Activated naive CD8-positive, alpha-beta T cell treated with anti-CD3 and anti-CD28 coated beads, Interleukin-2, amount 10 ng/mL, durations not matched to agents 7 days and 5 days (primary cell): ENCODE measurements at regions not wholly inside any gene's neighbourhood (a gene's known extent, or its start where the extent isn't known, plus 50 kb on each side); places are given as distances from the start of the nearest gene placed in this dataset.
A peak's percentile ranks its signal among the peaks of the same experiment; 100 is the strongest.

ENCODE experiments used
- ATAC-seq: fragments of 150-1000 bp; cut with Tn5 transposase; one replicate; pipeline ENCODE4 v1.10.0; 2021; ENCODE audit warnings: low read depth, moderate library complexity
- POLR2A ChIA-PET: fragments of 350-600 bp; sonication (Branson Sonifier 250); formaldehyde crosslinking; loops from one replicate; lab custom pipeline; 2021; ENCODE audit warnings: antibody characterized with exemption; lab: Charles Lee
- DNase-seq: peaks from one replicate; pipeline ENCODE4 v3.0.0; 2021
- H3K27ac Mint-ChIP-seq: one replicate; pipeline ENCODE4 v1.8.0; 2022; ENCODE audit warnings: mild to moderate bottlenecking, mixed read lengths
- H3K27me3 Mint-ChIP-seq: one replicate; pipeline ENCODE4 v1.8.0; 2022; ENCODE audit warnings: mild to moderate bottlenecking, moderate library complexity, mixed read lengths
- H3K36me3 Mint-ChIP-seq: one replicate; pipeline ENCODE4 v1.8.0; 2021; ENCODE audit warnings: mild to moderate bottlenecking, mixed read lengths
- H3K4me1 Mint-ChIP-seq: one replicate; pipeline ENCODE4 v1.8.0; 2021; ENCODE audit warnings: mixed read lengths
- H3K4me3 Mint-ChIP-seq: one replicate; pipeline ENCODE4 v1.8.0; 2022; ENCODE audit warnings: mild to moderate bottlenecking, moderate library complexity, mixed read lengths
- H3K9me3 Mint-ChIP-seq: one replicate; pipeline ENCODE4 v1.8.0; 2021; ENCODE audit warnings: mixed read lengths

GRCh38 chrX:134733591-134733990, 63.4 kb downstream of the PABIR2 start:
- Mint-ChIP-seq H3K27me3 (peaks cover 10% of the 10 kb centered on the region), H3K36me3 (no peaks in the 10 kb centered on the region), H3K27ac (no peak overlapping the region), H3K4me3 (no peak overlapping the region), H3K9me3 (no peaks in the 10 kb centered on the region), H3K4me1 (no peaks in the 10 kb centered on the region)
- POLR2A ChIA-PET: no interaction called here
- DNase-seq (no peak), ATAC-seq (no peak)

DNA sequence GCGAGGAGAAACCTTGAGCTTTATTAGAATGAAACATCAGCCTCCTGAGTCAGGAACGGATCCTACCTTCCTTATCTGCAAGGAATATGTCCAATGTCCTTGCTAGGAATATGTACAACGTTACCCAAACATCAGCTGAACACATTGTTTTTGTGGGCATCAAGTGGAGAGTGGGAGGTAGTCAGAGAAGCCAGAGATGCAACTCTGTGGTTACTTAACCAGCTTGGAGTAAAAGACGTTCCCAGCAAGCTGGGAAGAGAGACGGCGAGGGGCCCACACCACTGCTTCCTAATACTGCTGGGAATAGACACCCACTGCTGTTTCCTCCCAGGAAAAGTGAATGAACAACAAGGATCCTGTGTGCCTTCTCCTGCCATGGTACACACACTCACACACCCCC, 64.3 kb downstream of the PABIR2 start:
- no peak overlapping the region for H3K4me3 Mint-ChIP-seq
- no peak for ATAC-seq
- H3K27ac Mint-ChIP-seq: no peak overlapping the region
- peaks cover 7% of the 10 kb centered on the region for H3K27me3 Mint-ChIP-seq
- H3K36me3 Mint-ChIP-seq: no peaks in the 10 kb centered on the region
- H3K4me1 Mint-ChIP-seq: no peaks in the 10 kb centered on the region
- DNase-seq: no peak
- POLR2A ChIA-PET: no interaction called here
- no peaks in the 10 kb centered on the region for H3K9me3 Mint-ChIP-seq

GRCh38 chrX:134732152-134732551, 64.9 kb downstream of the PABIR2 start:
- no peak for DNase-seq
- POLR2A ChIA-PET: no interaction called here
- no peak for ATAC-seq
- H3K9me3 Mint-ChIP-seq: no peaks in the 10 kb centered on the region
- H3K36me3 Mint-ChIP-seq: no peaks in the 10 kb centered on the region
- no peak overlapping the region for H3K27ac Mint-ChIP-seq
- peaks cover 7% of the 10 kb centered on the region for H3K27me3 Mint-ChIP-seq
- no peak overlapping the region for H3K4me3 Mint-ChIP-seq
- H3K4me1 Mint-ChIP-seq: no peaks in the 10 kb centered on the region

- H3K4me3 Mint-ChIP-seq: no peak overlapping the region
- H3K36me3 Mint-ChIP-seq: no peaks in the 10 kb centered on the region
- no peak for DNase-seq
- H3K9me3 Mint-ChIP-seq: no peaks in the 10 kb centered on the region
- H3K27me3 Mint-ChIP-seq: peaks cover 2% of the 10 kb centered on the region
- no peak for ATAC-seq
- H3K27ac Mint-ChIP-seq: no peak overlapping the region
- POLR2A ChIA-PET: no interaction called here
- no peaks in the 10 kb centered on the region for H3K4me1 Mint-ChIP-seq
Measured at GRCh38 chrX:134727363-134727762, 69.1 kb upstream of the PLAC1 start.

DNA sequence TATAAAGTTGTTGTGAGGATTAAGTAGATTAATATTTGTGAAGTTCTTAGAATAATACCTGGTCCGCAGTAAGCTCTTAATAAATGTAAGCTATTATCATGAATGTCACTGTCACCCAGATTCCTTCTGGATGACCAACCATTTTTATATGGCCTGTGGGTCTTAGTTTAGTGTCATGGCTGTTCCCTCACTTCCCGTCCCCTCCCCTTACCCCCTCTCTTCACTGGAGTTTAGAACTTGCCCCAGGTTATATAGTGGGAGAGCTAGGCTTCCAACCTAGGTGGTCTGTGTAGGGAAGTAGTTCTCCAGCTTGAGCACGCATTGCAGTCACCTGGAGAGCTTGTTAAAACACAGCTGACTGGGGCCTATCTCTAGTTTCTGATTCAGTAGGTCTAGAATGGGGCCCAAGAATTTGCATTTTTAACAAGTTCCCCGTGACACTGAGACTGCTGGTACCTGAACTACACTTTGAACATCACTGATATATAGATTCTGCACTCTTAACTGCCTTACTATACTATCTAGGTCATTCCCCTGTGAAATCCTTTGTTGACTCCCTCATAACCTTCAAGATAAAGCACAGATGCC, 66.9 kb upstream of the PLAC1 start:
- Mint-ChIP-seq H3K36me3 (peaks cover 3% of the 10 kb centered on the region), H3K27ac (no peak overlapping the region), H3K4me3 (no peak overlapping the region), H3K9me3 (no peaks in the 10 kb centered on the region), H3K4me1 (no peaks in the 10 kb centered on the region), H3K27me3 (peaks cover 2% of the 10 kb centered on the region)
- no peak for ATAC-seq
- no peak for DNase-seq
- POLR2A ChIA-PET: no interaction called here

GRCh38 chrX:134721766-134722532, 63.7 kb upstream of the PLAC1 start:
- POLR2A ChIA-PET: no interaction called here
- H3K27ac Mint-ChIP-seq: no peak overlapping the region
- no peak overlapping the region for H3K4me3 Mint-ChIP-seq
- ATAC-seq (no peak), DNase-seq (no peak)
- H3K4me1 Mint-ChIP-seq: peaks cover 12% of the 10 kb centered on the region
- no peaks in the 10 kb centered on the region for H3K27me3 Mint-ChIP-seq
- no peaks in the 10 kb centered on the region for H3K9me3 Mint-ChIP-seq
- H3K36me3 Mint-ChIP-seq: peaks cover 3% of the 10 kb centered on the region

- POLR2A ChIA-PET: no interaction called here
- ATAC-seq (peak; percentile 85), DNase-seq (peak; percentile 23)
- no peak overlapping the region for H3K4me3 Mint-ChIP-seq
- no peaks in the 10 kb centered on the region for H3K27me3 Mint-ChIP-seq
- peaks cover 12% of the 10 kb centered on the region for H3K4me1 Mint-ChIP-seq
- peak overlapping the region; percentile 84 for H3K27ac Mint-ChIP-seq
- no peaks in the 10 kb centered on the region for H3K9me3 Mint-ChIP-seq
- H3K36me3 Mint-ChIP-seq: peaks cover 3% of the 10 kb centered on the region
Measured at GRCh38 chrX:134718966-134719317, 60.7 kb upstream of the PLAC1 start.

- Mint-ChIP-seq H3K9me3 (no peaks in the 10 kb centered on the region), H3K27ac (peak overlapping the region; percentile 84), H3K27me3 (no peaks in the 10 kb centered on the region), H3K4me1 (peaks cover 12% of the 10 kb centered on the region), H3K4me3 (peak overlapping the region; percentile 14), H3K36me3 (peaks cover 3% of the 10 kb centered on the region)
- POLR2A ChIA-PET: no interaction called here
- DNase-seq (peak; percentile 22), ATAC-seq (peak; percentile 65)
Measured at GRCh38 chrX:134718105-134718965, 60.1 kb upstream of the PLAC1 start.

DNA sequence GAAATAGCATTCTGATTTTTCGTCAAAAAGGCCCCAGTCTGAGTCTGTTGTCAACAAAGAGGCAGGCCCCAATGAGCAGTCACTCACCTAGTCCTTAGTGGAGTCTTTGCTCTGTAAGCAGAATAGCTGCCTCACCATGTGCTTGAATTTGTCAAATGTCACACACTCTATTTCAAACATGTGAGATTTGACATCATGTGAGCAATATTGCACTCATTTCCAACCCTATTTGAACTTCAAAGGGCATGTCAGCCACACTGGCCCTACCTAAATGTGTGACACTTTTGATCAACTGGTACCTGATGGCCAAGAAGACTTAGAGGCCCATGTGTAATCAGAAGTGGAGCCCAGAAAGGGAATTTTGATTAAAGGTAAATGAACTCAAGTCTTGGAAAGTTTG, 59.4 kb upstream of the PLAC1 start:
- POLR2A ChIA-PET: no interaction called here
- H3K36me3 Mint-ChIP-seq: peaks cover 3% of the 10 kb centered on the region
- no peak overlapping the region for H3K27ac Mint-ChIP-seq
- ATAC-seq (no peak), DNase-seq (no peak)
- H3K4me1 Mint-ChIP-seq: peaks cover 12% of the 10 kb centered on the region
- no peak overlapping the region for H3K4me3 Mint-ChIP-seq
- H3K9me3 Mint-ChIP-seq: no peaks in the 10 kb centered on the region
- no peaks in the 10 kb centered on the region for H3K27me3 Mint-ChIP-seq

DNA sequence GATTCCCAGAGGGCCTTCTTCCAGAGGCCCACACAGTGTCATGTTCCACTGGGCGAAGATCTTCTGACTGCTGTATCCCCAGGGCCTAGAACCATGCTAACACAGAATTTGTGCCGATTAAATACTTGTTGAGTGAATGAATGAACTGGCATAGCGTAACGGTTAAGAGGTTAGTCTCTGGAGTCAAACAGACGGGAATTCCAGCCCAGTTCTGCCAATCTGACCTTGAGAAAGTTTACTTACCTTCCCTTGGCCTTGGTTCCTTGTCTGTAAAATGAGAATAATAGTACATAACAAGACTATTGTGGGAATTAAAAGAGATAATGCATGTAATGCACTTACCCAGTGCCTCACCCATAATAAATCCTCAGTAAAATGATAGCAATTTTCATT, 58.3 kb upstream of the PLAC1 start:
- POLR2A ChIA-PET: no interaction called here
- no peak overlapping the region for H3K27ac Mint-ChIP-seq
- ATAC-seq: no peak

DNA sequence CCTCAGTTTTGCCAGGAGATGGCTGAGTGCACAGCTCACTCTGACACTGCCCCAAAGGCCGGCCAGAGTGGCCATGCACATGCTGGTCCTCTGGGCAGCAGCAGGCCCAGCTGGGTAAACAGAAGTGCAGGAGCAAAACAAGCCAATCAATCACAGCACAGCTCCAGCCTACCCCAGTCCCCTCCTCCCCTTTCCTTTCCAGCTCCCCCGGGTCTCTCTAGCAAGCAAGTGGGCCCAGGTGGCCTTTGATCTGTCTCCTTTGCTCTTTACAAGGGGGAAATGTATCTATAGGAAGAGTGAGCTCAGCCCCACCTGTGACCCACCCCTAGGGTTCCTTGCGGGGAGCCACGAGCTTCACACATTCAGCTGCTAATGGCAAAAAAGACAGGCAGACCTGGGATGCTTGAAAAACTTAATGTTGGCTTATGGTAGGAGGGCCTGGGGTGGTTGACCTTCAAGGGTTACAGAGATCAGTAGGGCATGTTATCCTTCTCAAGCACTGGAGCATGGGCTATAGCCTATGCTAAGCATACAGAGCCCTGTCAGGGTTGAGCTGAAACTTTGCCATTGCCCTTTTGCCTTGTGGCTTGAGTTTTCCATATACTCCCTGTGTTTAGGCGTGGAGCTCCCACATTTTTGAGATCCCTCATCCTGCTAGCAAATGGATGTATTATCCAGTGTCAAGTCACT, 57.8 kb upstream of the PLAC1 start:
- POLR2A ChIA-PET: no interaction called here
- Mint-ChIP-seq H3K36me3 (peaks cover 3% of the 10 kb centered on the region), H3K27ac (no peak overlapping the region), H3K4me1 (peaks cover 12% of the 10 kb centered on the region), H3K4me3 (no peak overlapping the region), H3K27me3 (no peaks in the 10 kb centered on the region), H3K9me3 (no peaks in the 10 kb centered on the region)
- DNase-seq (no peak), ATAC-seq (no peak)

More for the DNA sequence above, 58.3 kb upstream of the PLAC1 start:
- peaks cover 12% of the 10 kb centered on the region for H3K4me1 Mint-ChIP-seq
- peaks cover 3% of the 10 kb centered on the region for H3K36me3 Mint-ChIP-seq
- no peaks in the 10 kb centered on the region for H3K9me3 Mint-ChIP-seq
- no peak for DNase-seq
- no peaks in the 10 kb centered on the region for H3K27me3 Mint-ChIP-seq
- H3K4me3 Mint-ChIP-seq: no peak overlapping the region

GRCh38 chrX:134714633-134715110, 56.4 kb upstream of the PLAC1 start:
- no peak overlapping the region for H3K27ac Mint-ChIP-seq
- POLR2A ChIA-PET: no interaction called here
- no peak for DNase-seq
- no peaks in the 10 kb centered on the region for H3K9me3 Mint-ChIP-seq
- peaks cover 10% of the 10 kb centered on the region for H3K4me1 Mint-ChIP-seq
- ATAC-seq: no peak
- H3K27me3 Mint-ChIP-seq: no peaks in the 10 kb centered on the region
- H3K36me3 Mint-ChIP-seq: no peaks in the 10 kb centered on the region
- H3K4me3 Mint-ChIP-seq: no peak overlapping the region

DNA sequence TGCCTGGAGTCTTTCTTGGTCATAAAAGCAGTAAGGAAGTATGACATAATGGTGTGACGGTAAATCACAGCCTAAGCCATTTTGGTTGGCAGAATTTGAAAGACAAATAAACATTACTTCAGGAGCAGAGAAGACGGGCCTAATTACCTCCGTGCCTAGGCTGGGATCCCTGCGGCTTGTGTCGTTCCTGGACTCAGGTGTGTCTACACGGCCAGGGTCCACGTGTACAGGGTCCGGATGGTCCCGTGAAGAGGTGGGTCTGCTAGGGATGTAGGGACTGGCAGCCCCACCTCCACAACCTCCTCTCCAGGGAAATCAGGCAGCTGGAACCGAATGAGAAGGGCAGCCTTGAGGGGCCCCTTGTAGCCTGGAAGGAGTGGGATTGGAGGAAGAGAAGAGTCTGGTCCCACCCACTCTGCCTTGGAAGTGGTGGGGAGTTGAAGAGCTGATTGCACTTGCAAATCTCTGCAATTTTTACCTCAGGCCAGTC, 55.4 kb upstream of the PLAC1 start:
- Mint-ChIP-seq H3K27ac (no peak overlapping the region), H3K9me3 (no peaks in the 10 kb centered on the region), H3K36me3 (no peaks in the 10 kb centered on the region), H3K4me3 (no peak overlapping the region), H3K4me1 (peaks cover 5% of the 10 kb centered on the region), H3K27me3 (no peaks in the 10 kb centered on the region)
- POLR2A ChIA-PET: no interaction called here
- ATAC-seq (no peak), DNase-seq (no peak)
